CD8-positive, alpha-beta memory T cell (primary cell): ENCODE measurements at regions not wholly inside any gene's neighbourhood (a gene's known extent, or its start where the extent isn't known, plus 50 kb on each side); places are given as distances from the start of the nearest gene placed in this dataset.

ENCODE experiments used
- CTCF ChIA-PET: fragments of 350-600 bp; sonication (Branson Sonifier 250); formaldehyde crosslinking; loops from one replicate; lab custom pipeline; 2021; ENCODE audit warnings: antibody characterized with exemption; lab: Charles Lee
- POLR2A ChIA-PET: fragments of 350-600 bp; sonication (Branson Sonifier 250); formaldehyde crosslinking; loops from one replicate; lab custom pipeline; 2021; ENCODE audit warnings: antibody characterized with exemption; lab: Charles Lee
- DNase-seq, 5 donors: peaks; one replicate each; pipeline versions ENCODE4 v3.0.0 to v3.0.0-alpha.2; 2020 to 2022; ENCODE audit warnings: mixed read lengths in 1 of 5
- H3K27ac ChIP-seq: one replicate; pipeline ENCODE4 v1.7.0; 2013; ENCODE audit warnings: low read depth, mild to moderate bottlenecking, low read length, moderate library complexity
- H3K27me3 ChIP-seq: 2 replicates; pipeline ENCODE4 v1.7.0; 2013; ENCODE audit warnings: low read length, mild to moderate bottlenecking; ENCODE audit not compliant: insufficient read depth, poor library complexity, severe bottlenecking
- H3K36me3 ChIP-seq: 2 replicates; pipeline ENCODE4 v1.7.0; 2013; ENCODE audit warnings: mild to moderate bottlenecking, low read length, moderate library complexity; ENCODE audit not compliant: insufficient read depth
- H3K4me1 ChIP-seq: 2 replicates; pipeline ENCODE4 v1.7.0; 2013; ENCODE audit warnings: mild to moderate bottlenecking, low read length, moderate library complexity; ENCODE audit not compliant: insufficient read depth
- H3K4me3 ChIP-seq: 2 replicates; pipeline ENCODE4 v1.7.0; 2013; ENCODE audit warnings: mild to moderate bottlenecking, low read length
- H3K9me3 ChIP-seq: 2 replicates; pipeline ENCODE4 v1.7.0; 2013; ENCODE audit warnings: mild to moderate bottlenecking, low read length
- H3K27ac Mint-ChIP-seq, 8 donors: one replicate each; pipeline ENCODE4 v1.8.0; 2020 to 2021; ENCODE audit warnings: mixed read lengths in 8 of 8, mild to moderate bottlenecking in 6 of 8, inconsistent platforms in 3 of 8, moderate library complexity in 3 of 8
- H3K27me3 Mint-ChIP-seq, 2 donors: one replicate each; pipeline ENCODE4 v1.8.0; 2020 to 2021; ENCODE audit warnings: mixed read lengths in 2 of 2, mild to moderate bottlenecking in 1 of 2, moderate library complexity in 1 of 2
- H3K36me3 Mint-ChIP-seq, 3 donors: one replicate each; pipeline ENCODE4 v1.8.0; 2020 to 2021; ENCODE audit warnings: mixed read lengths in 3 of 3, inconsistent platforms in 1 of 3, mild to moderate bottlenecking in 1 of 3
- H3K4me1 Mint-ChIP-seq, 3 donors: one replicate each; pipeline ENCODE4 v1.8.0; 2020 to 2021; ENCODE audit warnings: mixed read lengths in 3 of 3, inconsistent platforms in 1 of 3, mild to moderate bottlenecking in 1 of 3
- H3K4me3 Mint-ChIP-seq, 7 donors: one replicate each; pipeline ENCODE4 v1.8.0; 2020 to 2021; ENCODE audit warnings: mixed read lengths in 7 of 7, mild to moderate bottlenecking in 6 of 7, moderate library complexity in 4 of 7, inconsistent platforms in 2 of 7
- H3K9me3 Mint-ChIP-seq, 5 donors: one replicate each; pipeline ENCODE4 v1.8.0; 2020 to 2022; ENCODE audit warnings: mixed read lengths in 5 of 5, mild to moderate bottlenecking in 3 of 5, moderate library complexity in 2 of 5, inconsistent platforms in 1 of 5

- H3K4me3 Mint-ChIP-seq: peak overlapping the region in 4 of 7 donors; percentile 21 to 92 (median 44)
- H3K4me1 ChIP-seq: peaks cover 9% of the 10 kb centered on the region
- H3K27me3 ChIP-seq: peaks cover 10% of the 10 kb centered on the region
- H3K27me3 Mint-ChIP-seq: peaks cover 26 to 41% of the 10 kb centered on the region in 2 donors
- no peak overlapping the region for H3K27ac Mint-ChIP-seq
- H3K4me3 ChIP-seq: no peak overlapping the region
- H3K9me3 Mint-ChIP-seq: no peaks in the 10 kb centered on the region
- H3K9me3 ChIP-seq: no peaks in the 10 kb centered on the region
- peaks cover 21 to 36% (median 23%) of the 10 kb centered on the region in 3 donors for H3K4me1 Mint-ChIP-seq
- H3K36me3 ChIP-seq: no peaks in the 10 kb centered on the region
- peaks cover 0 to 5% (median 0%) of the 10 kb centered on the region in 3 donors for H3K36me3 Mint-ChIP-seq
- no peak overlapping the region for H3K27ac ChIP-seq
- no peak for DNase-seq
- ChIA-PET CTCF (interaction anchor here (1.1 to 1.3 kb wide), 2 partner anchors 10 to 28 kb away, joined by 3 read pairs; no protein-coding TSS in a partner anchor), POLR2A (interaction anchor here (0.6 kb wide), 1 partner anchor 234 kb away, joined by 3 read pairs; no protein-coding TSS in a partner anchor)
These were observed 91.5 kb upstream of the IPO9 start for GRCh38 chr1:201737352-201738060.

- ChIA-PET CTCF (interaction anchor here (1.1 to 1.7 kb wide), 2 partner anchors 10 to 157 kb away, joined by 3 to 4 read pairs; no protein-coding TSS in a partner anchor), POLR2A (no interaction called here)
- peak overlapping the region in 2 of 8 donors; percentile 29 to 72 for H3K27ac Mint-ChIP-seq
These were observed 89.9 kb upstream of the IPO9 start for GRCh38 chr1:201739080-201739479.

DNA sequence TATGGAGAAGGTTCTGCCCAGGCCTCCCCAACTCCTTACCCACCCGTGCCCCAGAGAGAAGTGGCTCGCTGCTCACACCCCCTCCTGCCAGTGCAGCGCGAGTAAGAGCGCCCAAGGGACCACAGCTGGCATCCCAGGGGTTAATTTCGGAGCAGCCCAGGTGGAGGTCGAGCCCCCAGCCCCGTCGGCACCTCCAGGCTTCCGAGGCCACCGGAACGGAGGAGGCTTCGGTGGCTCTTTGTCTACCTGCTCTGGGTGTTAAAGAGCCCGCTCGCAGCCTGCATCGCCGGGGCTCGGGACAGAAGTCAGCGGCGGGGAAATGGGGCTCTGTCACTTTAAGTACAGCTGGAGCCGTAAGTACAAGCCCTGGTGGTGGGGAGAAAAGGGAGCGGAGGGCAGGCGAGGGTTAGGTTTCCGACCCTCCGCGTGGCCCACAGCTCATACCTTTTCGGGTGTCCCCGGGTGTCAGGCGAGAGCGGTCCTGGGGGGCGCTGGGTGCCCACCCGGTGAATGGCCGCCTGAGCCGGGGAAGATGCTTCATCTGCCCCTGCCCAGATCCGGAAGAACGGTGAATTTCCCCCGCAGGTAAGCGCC lies 89.4 kb upstream of the IPO9 start:
- Mint-ChIP-seq H3K9me3 (no peaks in the 10 kb centered on the region), H3K4me3 (peak overlapping the region; percentile 88 to 94 (median 92)), H3K36me3 (peaks cover 0 to 5% (median 0%) of the 10 kb centered on the region in 3 donors), H3K27ac (peak overlapping the region in 3 of 8 donors; percentile 57 to 73 (median 72)), H3K27me3 (peaks cover 23 to 37% of the 10 kb centered on the region in 2 donors), H3K4me1 (peaks cover 21 to 36% (median 24%) of the 10 kb centered on the region in 3 donors)
- H3K36me3 ChIP-seq: no peaks in the 10 kb centered on the region
- POLR2A ChIA-PET: interaction anchor here (0.6 kb wide), 1 partner anchor 11 kb away, joined by 5 read pairs; no protein-coding TSS in a partner anchor
- peak overlapping the region; percentile 7 for H3K27ac ChIP-seq
- peak; percentile 11 to 68 (median 40) for DNase-seq
- H3K27me3 ChIP-seq: peaks cover 10% of the 10 kb centered on the region
- H3K9me3 ChIP-seq: no peaks in the 10 kb centered on the region
- H3K4me3 ChIP-seq: peak overlapping the region; percentile 47
- H3K4me1 ChIP-seq: peaks cover 9% of the 10 kb centered on the region
- CTCF ChIA-PET: interaction anchor here (1.1 to 1.7 kb wide), 2 partner anchors 10 to 157 kb away, joined by 3 to 4 read pairs; no protein-coding TSS in a partner anchor

More at GRCh38 chr1:201739080-201739479, 89.9 kb upstream of the IPO9 start:
- no peak overlapping the region for H3K27ac ChIP-seq
- peaks cover 10% of the 10 kb centered on the region for H3K27me3 ChIP-seq
- DNase-seq: no peak
- Mint-ChIP-seq H3K4me1 (peaks cover 21 to 36% (median 24%) of the 10 kb centered on the region in 3 donors), H3K36me3 (peaks cover 0 to 5% (median 0%) of the 10 kb centered on the region in 3 donors), H3K9me3 (no peaks in the 10 kb centered on the region), H3K4me3 (peak overlapping the region; percentile 88 to 94 (median 92)), H3K27me3 (peaks cover 22 to 34% of the 10 kb centered on the region in 2 donors)
- H3K9me3 ChIP-seq: no peaks in the 10 kb centered on the region
- peak overlapping the region; percentile 47 for H3K4me3 ChIP-seq
- peaks cover 9% of the 10 kb centered on the region for H3K4me1 ChIP-seq
- H3K36me3 ChIP-seq: no peaks in the 10 kb centered on the region

DNA sequence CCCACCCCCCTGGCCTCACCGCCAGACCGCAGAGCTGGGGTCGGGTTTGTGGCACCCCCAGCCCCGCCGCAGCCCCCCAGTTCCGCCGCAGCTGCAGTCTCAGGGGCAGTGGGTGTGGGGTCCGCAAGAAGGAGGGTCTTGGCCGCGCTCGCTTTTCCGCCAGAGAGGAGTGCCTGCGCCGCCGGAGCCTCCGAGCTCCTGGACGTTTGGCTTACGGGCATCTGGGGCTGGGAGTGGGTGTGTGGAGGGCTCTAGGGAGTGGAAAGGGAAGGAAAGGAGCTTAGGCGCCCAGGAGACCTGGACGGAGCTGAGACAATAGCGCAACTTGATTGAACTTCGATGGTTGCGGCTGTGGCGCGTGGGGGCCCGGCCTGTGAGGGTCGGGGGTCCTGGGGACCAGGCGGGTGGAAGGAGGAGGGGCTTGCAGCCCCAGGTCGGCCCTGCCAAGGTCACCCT lies 88.8 kb upstream of the IPO9 start:
- ChIA-PET POLR2A (interaction anchor here (0.6 kb wide), 1 partner anchor 11 kb away, joined by 5 read pairs; no protein-coding TSS in a partner anchor), CTCF (interaction anchor here (1.1 to 1.7 kb wide), 2 partner anchors 11 to 156 kb away, joined by 3 to 4 read pairs; no protein-coding TSS in a partner anchor)
- Histone ChIP-seq H3K9me3 (no peaks in the 10 kb centered on the region), H3K27ac (peak overlapping the region; percentile 7), H3K4me3 (peak overlapping the region; percentile 47), H3K4me1 (peaks cover 9% of the 10 kb centered on the region), H3K36me3 (no peaks in the 10 kb centered on the region), H3K27me3 (peaks cover 10% of the 10 kb centered on the region)
- Mint-ChIP-seq H3K4me1 (peaks cover 21 to 36% (median 24%) of the 10 kb centered on the region in 3 donors), H3K36me3 (peaks cover 0 to 5% (median 0%) of the 10 kb centered on the region in 3 donors), H3K4me3 (peak overlapping the region; percentile 88 to 94 (median 92)), H3K9me3 (no peaks in the 10 kb centered on the region), H3K27ac (peak overlapping the region in 5 of 8 donors; percentile 53 to 94 (median 61)), H3K27me3 (peaks cover 23 to 37% of the 10 kb centered on the region in 2 donors)
- no peak for DNase-seq

DNA sequence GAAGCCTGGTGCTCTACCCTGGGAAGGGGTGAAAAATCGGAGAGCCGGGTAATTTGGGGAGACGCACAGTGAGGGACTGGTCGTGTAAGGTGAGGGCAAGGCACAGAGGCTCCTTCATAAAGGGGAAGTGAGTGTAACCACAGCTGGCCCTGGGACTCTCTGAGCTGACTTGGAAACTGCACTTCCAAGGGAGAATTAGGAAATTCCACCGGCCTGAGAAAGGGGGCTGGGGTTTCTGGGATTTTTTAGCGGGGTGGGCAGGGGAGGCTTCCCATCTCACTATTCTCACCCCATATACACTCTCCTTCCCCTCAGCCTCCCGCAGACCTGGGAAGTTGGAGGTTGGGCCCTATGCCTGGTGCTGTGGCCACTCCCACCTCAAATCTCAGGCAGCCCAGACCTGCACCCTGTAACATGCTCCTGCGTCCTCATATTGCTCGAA lies 88.3 kb upstream of the IPO9 start:
- Histone ChIP-seq H3K4me1 (peaks cover 9% of the 10 kb centered on the region), H3K27me3 (peaks cover 10% of the 10 kb centered on the region), H3K9me3 (no peaks in the 10 kb centered on the region), H3K27ac (no peak overlapping the region), H3K36me3 (no peaks in the 10 kb centered on the region), H3K4me3 (peak overlapping the region; percentile 47)
- peak in 1 of 5 donors; percentile 3 for DNase-seq
- Mint-ChIP-seq H3K4me1 (peaks cover 21 to 36% (median 24%) of the 10 kb centered on the region in 3 donors), H3K27me3 (peaks cover 22 to 37% of the 10 kb centered on the region in 2 donors), H3K9me3 (no peaks in the 10 kb centered on the region), H3K27ac (peak overlapping the region in 6 of 8 donors; percentile 40 to 68 (median 56)), H3K36me3 (peaks cover 0 to 5% (median 0%) of the 10 kb centered on the region in 3 donors), H3K4me3 (peak overlapping the region; percentile 88 to 94 (median 92))
- POLR2A ChIA-PET: no interaction called here
- CTCF ChIA-PET: interaction anchor here (1.7 kb wide), 1 partner anchor 12 kb away, joined by 4 read pairs; no protein-coding TSS in a partner anchor

DNA sequence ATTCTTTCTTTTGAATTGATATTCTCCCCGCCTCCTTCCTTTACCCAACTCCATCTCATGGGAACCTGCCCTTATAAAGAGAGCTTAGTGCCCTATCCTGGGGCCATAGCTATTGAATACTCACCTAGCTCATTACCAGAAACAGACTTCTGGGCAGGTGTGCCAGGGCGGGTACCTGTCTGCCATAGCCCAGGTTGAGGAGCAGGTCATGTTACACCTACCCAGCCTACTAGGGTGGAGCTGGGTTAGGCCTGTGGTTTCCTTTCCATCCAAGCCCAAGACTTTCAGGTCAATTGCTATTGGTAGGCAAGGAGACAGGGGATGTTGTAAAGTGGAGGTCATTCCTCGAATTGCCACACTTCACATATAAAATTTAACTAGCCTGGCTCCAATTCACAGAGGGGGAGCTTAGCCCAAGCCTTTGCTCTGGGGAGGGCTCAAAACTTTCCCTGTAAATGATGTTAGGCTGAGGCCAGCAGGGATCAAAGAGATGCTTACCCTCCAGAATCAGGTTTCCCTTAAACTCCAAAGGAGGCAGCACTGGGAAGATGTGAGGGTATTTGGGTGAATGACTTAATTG lies 87.1 kb upstream of the IPO9 start:
- Histone ChIP-seq H3K4me3 (no peak overlapping the region), H3K4me1 (peaks cover 9% of the 10 kb centered on the region), H3K36me3 (no peaks in the 10 kb centered on the region), H3K27me3 (peaks cover 10% of the 10 kb centered on the region), H3K27ac (no peak overlapping the region), H3K9me3 (no peaks in the 10 kb centered on the region)
- Mint-ChIP-seq H3K27ac (peak overlapping the region in 3 of 8 donors; percentile 2 to 38 (median 3)), H3K9me3 (no peaks in the 10 kb centered on the region), H3K27me3 (peaks cover 22 to 38% of the 10 kb centered on the region in 2 donors), H3K4me1 (peaks cover 21 to 36% (median 24%) of the 10 kb centered on the region in 3 donors), H3K36me3 (peaks cover 0 to 5% (median 0%) of the 10 kb centered on the region in 3 donors), H3K4me3 (peak overlapping the region; percentile 3 to 92 (median 72))
- CTCF ChIA-PET: no interaction called here
- POLR2A ChIA-PET: no interaction called here
- no peak for DNase-seq

DNA sequence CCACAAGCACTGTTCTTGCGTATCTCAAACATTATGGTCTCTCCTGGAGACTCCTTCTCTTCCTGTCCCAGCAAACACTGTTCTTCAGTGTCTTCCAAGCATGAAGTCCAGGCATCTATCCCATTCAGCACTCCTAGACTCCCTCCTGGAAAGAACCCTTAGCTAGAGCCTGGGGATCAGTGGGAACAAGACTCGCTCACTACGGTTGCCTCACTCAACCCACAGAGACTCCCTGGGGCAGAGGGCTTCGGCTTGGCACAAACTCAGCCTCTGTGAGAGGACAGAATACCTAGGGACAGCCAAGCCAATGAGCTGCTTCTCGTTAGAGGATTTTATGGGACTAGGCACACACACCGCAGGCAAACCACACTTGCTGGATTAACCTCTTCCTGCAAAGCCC lies 86.5 kb upstream of the IPO9 start:
- ChIA-PET CTCF (interaction anchor here (1.2 kb wide), 1 partner anchor 8 kb away, joined by 3 read pairs; no protein-coding TSS in a partner anchor), POLR2A (no interaction called here)
- Mint-ChIP-seq H3K27me3 (peaks cover 20 to 38% of the 10 kb centered on the region in 2 donors), H3K4me3 (peak overlapping the region in 4 of 7 donors; percentile 0 to 45 (median 16)), H3K9me3 (no peaks in the 10 kb centered on the region), H3K36me3 (peaks cover 0 to 5% (median 0%) of the 10 kb centered on the region in 3 donors), H3K27ac (no peak overlapping the region), H3K4me1 (peaks cover 21 to 36% (median 24%) of the 10 kb centered on the region in 3 donors)
- no peak for DNase-seq
- Histone ChIP-seq H3K27me3 (peaks cover 10% of the 10 kb centered on the region), H3K36me3 (no peaks in the 10 kb centered on the region), H3K27ac (no peak overlapping the region), H3K9me3 (no peaks in the 10 kb centered on the region), H3K4me1 (peaks cover 9% of the 10 kb centered on the region), H3K4me3 (no peak overlapping the region)
